ENCODE measurements at regions not wholly inside any gene's neighbourhood (a gene's known extent, or its start where the extent isn't known, plus 50 kb on each side); places are given as distances from the start of the nearest gene placed in this dataset.

GRCh38 chr2:228673876-228674554, 492.5 kb upstream of the SPHKAP start:
- TF ChIP-seq, protein P1, sequence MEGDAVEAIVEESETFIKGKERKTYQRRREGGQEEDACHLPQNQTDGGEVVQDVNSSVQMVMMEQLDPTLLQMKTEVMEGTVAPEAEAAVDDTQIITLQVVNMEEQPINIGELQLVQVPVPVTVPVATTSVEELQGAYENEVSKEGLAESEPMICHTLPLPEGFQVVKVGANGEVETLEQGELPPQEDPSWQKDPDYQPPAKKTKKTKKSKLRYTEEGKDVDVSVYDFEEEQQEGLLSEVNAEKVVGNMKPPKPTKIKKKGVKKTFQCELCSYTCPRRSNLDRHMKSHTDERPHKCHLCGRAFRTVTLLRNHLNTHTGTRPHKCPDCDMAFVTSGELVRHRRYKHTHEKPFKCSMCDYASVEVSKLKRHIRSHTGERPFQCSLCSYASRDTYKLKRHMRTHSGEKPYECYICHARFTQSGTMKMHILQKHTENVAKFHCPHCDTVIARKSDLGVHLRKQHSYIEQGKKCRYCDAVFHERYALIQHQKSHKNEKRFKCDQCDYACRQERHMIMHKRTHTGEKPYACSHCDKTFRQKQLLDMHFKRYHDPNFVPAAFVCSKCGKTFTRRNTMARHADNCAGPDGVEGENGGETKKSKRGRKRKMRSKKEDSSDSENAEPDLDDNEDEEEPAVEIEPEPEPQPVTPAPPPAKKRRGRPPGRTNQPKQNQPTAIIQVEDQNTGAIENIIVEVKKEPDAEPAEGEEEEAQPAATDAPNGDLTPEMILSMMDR (IDR thresholded peaks at IDR 0.05; ENCODE audit: poor library complexity): no peak
- no peak for TF ChIP-seq EZH2 (IDR thresholded peaks at IDR 0.05; ENCODE audit: borderline replicate concordance)
- no peak for TF ChIP-seq EZH2phosphoT487 (IDR thresholded peaks at IDR 0.05; ENCODE audit: low read depth, severe bottlenecking, unreplicated experiment)
